Heart left ventricle (tissue), 16 donors: ENCODE measurements at regions not wholly inside any gene's neighbourhood (a gene's known extent, or its start where the extent isn't known, plus 50 kb on each side); places are given as distances from the start of the nearest gene placed in this dataset.

Source experiments
- ATAC-seq, 4 donors: fragments of 200-7000 bp; cut with Tn5 transposase; one replicate each; pipeline ENCODE4 v1.9.1; 2020 to 2022; ENCODE audit warnings: moderate library complexity in 4 of 4, mild to moderate bottlenecking in 3 of 4, moderate number of reproducible peaks in 1 of 4
- DNase-seq, 5 donors: peaks; one replicate each; pipeline ENCODE4 v3.0.0-alpha.2; 2020
- H3K27ac ChIP-seq, 12 donors: fragments of 200-600 bp; sonication (generic) in 4 of 12; one replicate each; pipeline versions ENCODE4 v1.5.0 to v1.8.0; 2016 to 2022; ENCODE audit warnings: mild to moderate bottlenecking in 2 of 12
- H3K27me3 ChIP-seq, 9 donors: fragments of 200-600 bp; sonication (generic) in 2 of 9; one replicate each; pipeline versions ENCODE4 v1.5.1 to v1.8.0; 2016 to 2022; ENCODE audit warnings: mild to moderate bottlenecking in 3 of 9
- H3K36me3 ChIP-seq, 9 donors: fragments of 200-600 bp; sonication (generic) in 2 of 9; one replicate each; pipeline versions ENCODE4 v1.5.0 to v1.8.0; 2018 to 2022; ENCODE audit warnings: mild to moderate bottlenecking in 2 of 9
- H3K4me1 ChIP-seq, 12 donors: fragments of 200-600 bp; sonication (generic) in 4 of 12; one replicate each; pipeline versions ENCODE4 v1.5.0 to v1.8.0; 2016 to 2022; ENCODE audit warnings: mild to moderate bottlenecking in 3 of 12
- H3K4me3 ChIP-seq, 12 donors: fragments of 200-600 bp; sonication (generic) in 4 of 12; one replicate each; pipeline versions ENCODE4 v1.5.0 to v1.8.0; 2017 to 2022; ENCODE audit warnings: mild to moderate bottlenecking in 9 of 12, moderate library complexity in 4 of 12
- H3K9me3 ChIP-seq, 12 donors: fragments of 200-600 bp; sonication (generic) in 4 of 12; one replicate each; pipeline versions ENCODE4 v1.5.0 to v1.8.0; 2016 to 2022; ENCODE audit warnings: mild to moderate bottlenecking in 1 of 12
- CTCF ChIP-seq, 12 donors: fragments of 200-600 bp; sonication (generic) in 4 of 12; IDR thresholded peaks; one replicate each; pipeline versions ENCODE4 v1.5.0 to v1.8.0; 2018 to 2022; ENCODE audit warnings: antibody characterized with exemption in 12 of 12, mild to moderate bottlenecking in 5 of 12
- POLR2A ChIP-seq, 2 donors: fragments of 450-650 bp; IDR thresholded peaks; one replicate each; pipeline ENCODE4 v1.6.1; 2017; ENCODE audit warnings: antibody characterized with exemption in 2 of 2, mild to moderate bottlenecking in 2 of 2, moderate library complexity in 2 of 2
- WGBS, 4 donors: extraction: QIAGEN DNeasy Blood & Tissue Kit in 2 of 4; methylation state at CpG; one replicate each; pipeline versions ENCODE4 v1.1.5 to v1.1.7; 2013 to 2018; 5-methylcytosine and 5-hydroxymethylcytosine counted together
- intact Hi-C, 10 donors: fragments of 100-400 bp; cut with DNase I; formaldehyde crosslinking; loops; one replicate each; pipeline versions ENCODE4 v1.11.1 to v1.14.2; 2022
- donor health status: ischemic (EF 13 %, LVEDD 7.1; RV severe dilation, severe dysfunction).
- donor health status: healthy with polysubstance abuse.
- donor health status: DM: no; HTN: yes; CAD: no.
- donor health status: DM: no; HTN: no; CAD: no.
- donor health status: ischemic (EF 25% LVEDD 6.9; RV normal size, moderate dysfunction).
- donor health status: ischemic (EF 25% LVEDD 5.7; RV mildly dilated, moderate dysfunction).
- donor health status: healthy.
- donor health status: DM: yes; HTN: yes; CAD: no.
- donor health status: ischemic (EF 35%, LVEDD 5.7; RV mildly dilated, moderate dysfunction).
- donor health status: nonischemic (EF 11% LVEDD 7.7; RV severe dilation, severe dysfunction).
- donor health status: DM: yes; HTN: yes; CAD: no.
- donor health status: PGD.
- donor health status: ischemic (EF 29% LVEDD 5.4; RV normal size, mild dysfunction).
- donor health status: nonischemic (EF 23%, LVEDD 6.1; RV moderate dilation, normal function).

DNA sequence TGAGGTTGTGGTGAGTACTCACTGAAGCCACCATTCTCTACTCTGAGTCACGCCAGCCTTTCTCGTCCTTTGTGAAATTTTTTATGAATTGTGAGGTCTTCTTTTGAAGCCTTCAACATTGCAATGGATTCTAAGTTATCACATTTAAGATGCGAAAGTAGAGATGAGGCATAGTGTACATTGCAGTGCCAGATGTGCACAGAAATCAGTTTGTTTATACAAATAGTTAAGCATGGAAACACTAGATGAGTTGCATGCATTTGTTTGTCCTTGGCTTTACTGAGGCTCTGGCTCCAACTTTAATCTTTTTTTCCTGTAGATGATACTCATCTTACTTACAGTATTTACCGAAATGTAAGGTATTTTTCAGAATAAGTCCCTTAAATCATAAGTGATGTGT, 453.7 kb upstream of the RIOK2 start:
- ATAC-seq (no peak), DNase-seq (no peak)
- WGBS, 4 donors: 85 to 87% (median 86%) methylated on average over 4 of the region's 4 CpGs
- no peaks in the 10 kb centered on the region for H3K36me3 ChIP-seq
- no peaks in the 10 kb centered on the region for H3K9me3 ChIP-seq
- intact Hi-C loops: no loop called here
- H3K27ac ChIP-seq: no peak overlapping the region
- H3K4me3 ChIP-seq: no peak overlapping the region
- H3K4me1 ChIP-seq: no peaks in the 10 kb centered on the region
- H3K27me3 ChIP-seq: no peaks in the 10 kb centered on the region
- TF ChIP-seq POLR2A (IDR thresholded peaks at IDR 0.05) (no peak), CTCF (IDR thresholded peaks at IDR 0.05) (no peak)

- peaks cover 0 to 10% (median 0%) of the 10 kb centered on the region in 12 donors for H3K9me3 ChIP-seq
- intact Hi-C loops: no loop called here
- H3K27ac ChIP-seq: no peak overlapping the region
- H3K4me3 ChIP-seq: no peak overlapping the region
- TF ChIP-seq CTCF (IDR thresholded peaks at IDR 0.05) (no peak), POLR2A (IDR thresholded peaks at IDR 0.05) (no peak)
- ATAC-seq (no peak), DNase-seq (no peak)
- H3K36me3 ChIP-seq: no peaks in the 10 kb centered on the region
- H3K4me1 ChIP-seq: no peaks in the 10 kb centered on the region
- whole genome bisulfite sequencing, 4 donors: 57 to 73% (median 62%) methylated on average over 1 of the region's 1 CpG
- H3K27me3 ChIP-seq: no peaks in the 10 kb centered on the region
Measured at GRCh38 chr5:97641081-97641480, 458.0 kb upstream of the RIOK2 start.

GRCh38 chr5:97644206-97644605, 461.2 kb upstream of the RIOK2 start:
- ATAC-seq: no peak
- H3K27ac ChIP-seq: no peak overlapping the region

DNA sequence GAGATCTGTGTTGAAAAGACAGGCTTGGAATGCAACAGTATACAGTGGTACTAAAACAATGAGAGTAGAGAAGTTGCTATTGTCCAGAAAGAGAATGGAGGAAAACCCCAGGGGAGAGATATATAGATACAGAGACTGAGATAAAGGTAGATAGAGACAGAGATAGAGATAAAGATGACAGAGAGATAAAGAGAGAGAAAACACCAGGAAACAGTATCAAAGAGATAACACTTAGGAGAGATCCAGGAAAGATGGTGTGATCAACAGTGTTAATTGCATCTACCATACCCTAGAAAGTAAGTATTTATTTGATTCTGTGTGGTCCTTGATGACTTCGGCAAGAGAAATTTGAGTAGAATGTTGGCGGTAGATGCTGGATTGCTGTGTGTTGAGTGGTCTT, 461.8 kb upstream of the RIOK2 start:
- no peaks in the 10 kb centered on the region for H3K4me1 ChIP-seq
- H3K36me3 ChIP-seq: no peaks in the 10 kb centered on the region
- peaks cover 0 to 23% (median 0%) of the 10 kb centered on the region in 12 donors for H3K9me3 ChIP-seq
- no peak overlapping the region for H3K4me3 ChIP-seq
- 81 to 87% (median 85%) methylated on average over 2 of the region's 2 CpGs for WGBS, 4 donors
- H3K27me3 ChIP-seq: no peaks in the 10 kb centered on the region
- ATAC-seq (no peak), DNase-seq (no peak)
- no peak overlapping the region for H3K27ac ChIP-seq
- intact Hi-C loops: no loop called here
- TF ChIP-seq POLR2A (IDR thresholded peaks at IDR 0.05) (no peak), CTCF (IDR thresholded peaks at IDR 0.05) (no peak)

More at GRCh38 chr5:97644206-97644605, 461.2 kb upstream of the RIOK2 start:
- no peak for DNase-seq
- H3K4me3 ChIP-seq: no peak overlapping the region
- TF ChIP-seq POLR2A (IDR thresholded peaks at IDR 0.05) (no peak), CTCF (IDR thresholded peaks at IDR 0.05) (no peak)
- H3K4me1 ChIP-seq: no peaks in the 10 kb centered on the region
- H3K9me3 ChIP-seq: peaks cover 0 to 23% (median 0%) of the 10 kb centered on the region in 12 donors
- H3K36me3 ChIP-seq: no peaks in the 10 kb centered on the region
- no peaks in the 10 kb centered on the region for H3K27me3 ChIP-seq
- intact Hi-C loops: no loop called here
